ENCODE measurements at regions not wholly inside any gene's neighbourhood (a gene's known extent, or its start where the extent isn't known, plus 50 kb on each side); places are given as distances from the start of the nearest gene placed in this dataset.

DNA sequence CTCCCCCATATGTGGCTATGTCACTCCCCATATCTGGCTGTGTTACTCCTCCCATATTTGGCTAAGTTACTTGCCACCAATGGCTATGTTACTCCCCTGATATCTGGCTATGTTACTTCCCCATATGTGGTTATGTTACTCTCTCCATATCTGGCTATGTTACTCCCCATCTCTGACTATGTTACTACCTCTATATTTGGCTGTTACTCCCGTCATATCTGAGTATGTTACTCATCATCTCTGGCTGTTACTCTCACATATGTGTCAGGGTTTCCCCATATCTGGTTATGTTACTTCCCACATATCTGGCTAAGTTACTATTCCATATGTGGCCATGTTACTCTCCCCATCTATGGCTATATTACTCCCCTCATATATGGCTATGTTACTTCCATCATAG is 50.3 kb upstream of the MAP10 start:
- no peaks in the 10 kb centered on the region for H3K36me3 ChIP-seq (ENCODE audit: control insufficient read depth in 2 of 3, insufficient read depth in 3 of 3, low read length in 3 of 3)
- H3K4me1 ChIP-seq (ENCODE audit: control insufficient read depth in 2 of 3, insufficient read depth in 2 of 3, low read depth in 1 of 3, low read length in 3 of 3), result no peaks in the 10 kb centered on the region
- H3K27ac ChIP-seq (ENCODE audit: low read depth in 2 of 2, low read length in 2 of 2), result no peak overlapping the region
- intact Hi-C loops (cut with DNase I), result no loop called here
- FAIRE-seq, result no peak
- no peak overlapping the region for H3K9ac ChIP-seq (ENCODE audit: low read length in 3 of 3)
- no peaks in the 10 kb centered on the region for H3K9me3 ChIP-seq (ENCODE audit: control insufficient read depth in 2 of 3, insufficient read depth in 1 of 3, low read length in 3 of 3)
- H3K4me3 ChIP-seq (ENCODE audit: low read length in 3 of 3), result no peak overlapping the region
- no peaks in the 10 kb centered on the region for H3K27me3 ChIP-seq (ENCODE audit: control insufficient read depth, insufficient read depth, low read length)
- DNase-seq, result no peak
- TF ChIP-seq, protein P1, sequence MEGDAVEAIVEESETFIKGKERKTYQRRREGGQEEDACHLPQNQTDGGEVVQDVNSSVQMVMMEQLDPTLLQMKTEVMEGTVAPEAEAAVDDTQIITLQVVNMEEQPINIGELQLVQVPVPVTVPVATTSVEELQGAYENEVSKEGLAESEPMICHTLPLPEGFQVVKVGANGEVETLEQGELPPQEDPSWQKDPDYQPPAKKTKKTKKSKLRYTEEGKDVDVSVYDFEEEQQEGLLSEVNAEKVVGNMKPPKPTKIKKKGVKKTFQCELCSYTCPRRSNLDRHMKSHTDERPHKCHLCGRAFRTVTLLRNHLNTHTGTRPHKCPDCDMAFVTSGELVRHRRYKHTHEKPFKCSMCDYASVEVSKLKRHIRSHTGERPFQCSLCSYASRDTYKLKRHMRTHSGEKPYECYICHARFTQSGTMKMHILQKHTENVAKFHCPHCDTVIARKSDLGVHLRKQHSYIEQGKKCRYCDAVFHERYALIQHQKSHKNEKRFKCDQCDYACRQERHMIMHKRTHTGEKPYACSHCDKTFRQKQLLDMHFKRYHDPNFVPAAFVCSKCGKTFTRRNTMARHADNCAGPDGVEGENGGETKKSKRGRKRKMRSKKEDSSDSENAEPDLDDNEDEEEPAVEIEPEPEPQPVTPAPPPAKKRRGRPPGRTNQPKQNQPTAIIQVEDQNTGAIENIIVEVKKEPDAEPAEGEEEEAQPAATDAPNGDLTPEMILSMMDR (IDR thresholded peaks at IDR 0.05; ENCODE audit: borderline replicate concordance, extremely low read depth, insufficient read depth), result no peak

Measured in kidney (tissue), 13 donors.